OCI-LY7 (cell line): ENCODE measurements at regions not wholly inside any gene's neighbourhood (a gene's known extent, or its start where the extent isn't known, plus 50 kb on each side); places are given as distances from the start of the nearest gene placed in this dataset.

Experiments used
- CTCF ChIP-seq: fragments of 200-600 bp; sonication (generic); conservative IDR thresholded peaks from 2 replicates; pipeline ENCODE4 v1.5.1; 2014; ENCODE audit warnings: mild to moderate bottlenecking, antibody characterized with exemption, low read length, moderate library complexity, mixed read lengths
- EZH2phosphoT487 ChIP-seq: fragments of 200-600 bp; sonication (generic); IDR thresholded peaks from 2 replicates; pipeline ENCODE4 v1.6.1; 2018; ENCODE audit warnings: low read depth, borderline replicate concordance, mild to moderate bottlenecking, mixed run types, antibody characterized with exemption, low read length, moderate library complexity, mixed read lengths

DNA sequence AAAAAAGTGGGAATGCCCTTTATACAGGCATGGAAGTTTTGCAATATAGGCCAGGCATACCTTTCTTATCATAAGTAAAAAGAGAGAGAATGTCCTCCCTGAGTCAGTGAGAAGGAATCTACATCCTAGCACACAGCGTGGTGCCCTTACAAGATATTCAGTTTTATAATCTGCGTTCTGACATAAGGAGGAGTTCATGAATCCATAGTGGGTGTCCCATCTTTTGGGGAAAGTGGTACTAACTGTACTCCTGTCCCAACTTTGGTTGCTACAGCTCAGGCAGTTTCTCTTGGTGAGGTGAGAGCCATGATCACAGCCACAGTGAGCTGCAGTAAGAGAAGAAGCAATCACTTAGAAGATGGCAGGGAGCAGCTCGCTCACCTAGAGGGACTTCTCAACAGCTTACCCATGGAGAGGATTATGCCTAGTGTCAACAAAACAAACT is 332.9 kb downstream of the BCAT1 start:
- TF ChIP-seq CTCF = no peak
- no peak for TF ChIP-seq EZH2phosphoT487
